ENCODE measurements at regions not wholly inside any gene's neighbourhood (a gene's known extent, or its start where the extent isn't known, plus 50 kb on each side); places are given as distances from the start of the nearest gene placed in this dataset.

- no peak overlapping the region for H3K4me3 ChIP-seq
- H3K27ac ChIP-seq = no peak overlapping the region
- ATAC-seq (replicated peaks in 6 of 8) = peak in 1 of 8 experiments; percentile 73
- peaks cover 0 to 30% of the 10 kb centered on the region in 2 donors for H3K4me1 ChIP-seq (replicated peaks in 1 of 2)
- WGBS, 10 experiments = 3 to 90% (median 71%) methylated on average over 1 to 7 of the region's 7 CpGs
- in situ Hi-C loops (cut with MboI; ENCODE audit: low pct_unique_long_range_greater_than_20kb in 2 of 9, low sequenced_read_pairs in 9 of 9, unreplicated experiment in 9 of 9) = loop anchor here in 2 of 9 experiments (10.0 to 25.0 kb wide), 2 partner anchors 78 to 800 kb away; partner anchors contain the start of gene MEIS1 (in 1 of the 2)
Measured at GRCh38 chr2:65636813-65637483, 204.5 kb upstream of the SPRED2 start.

GRCh38 chr2:65636024-65636423 lies 203.6 kb upstream of the SPRED2 start:
- WGBS, 10 experiments = 48 to 100% (median 78%) methylated on average over 1 to 2 of the region's 2 CpGs; no CpG with 5 or more reads in 2 of the 10 experiments
- no peak overlapping the region for H3K4me3 ChIP-seq
- ATAC-seq (replicated peaks in 6 of 8) = no peak
- H3K4me1 ChIP-seq (replicated peaks in 1 of 2) = peaks cover 0 to 24% of the 10 kb centered on the region in 2 donors
- in situ Hi-C loops (cut with MboI; ENCODE audit: low pct_unique_long_range_greater_than_20kb in 2 of 9, low sequenced_read_pairs in 9 of 9, unreplicated experiment in 9 of 9) = loop anchor here in 2 of 9 experiments (10.0 to 25.0 kb wide), 2 partner anchors 79 to 801 kb away; partner anchors contain the start of gene MEIS1 (in 1 of the 2)
- H3K27ac ChIP-seq = no peak overlapping the region

- Histone ChIP-seq H3K4me1 (replicated peaks in 1 of 2) (peaks cover 0 to 24% of the 10 kb centered on the region in 2 donors), H3K4me3 (no peak overlapping the region), H3K27ac (no peak overlapping the region)
- WGBS, 10 experiments = 0 to 100% (median 58%) methylated on average over 1 to 4 of the region's 4 CpGs; no CpG with 5 or more reads in 1 of the 10 experiments
- in situ Hi-C loops (cut with MboI; ENCODE audit: low pct_unique_long_range_greater_than_20kb in 2 of 9, low sequenced_read_pairs in 9 of 9, unreplicated experiment in 9 of 9) = loop anchor here in 2 of 9 experiments (10.0 to 25.0 kb wide), 2 partner anchors 80 to 803 kb away; partner anchors contain the start of gene MEIS1 (in 1 of the 2)
- ATAC-seq (replicated peaks in 6 of 8) = no peak
Measured at GRCh38 chr2:65634304-65634703, 201.9 kb upstream of the SPRED2 start.

GRCh38 chr2:65630643-65631042 lies 198.2 kb upstream of the SPRED2 start:
- 34 to 95% (median 74%) methylated on average over 2 to 3 of the region's 3 CpGs; no CpG with 5 or more reads in 2 of the 10 experiments for WGBS, 10 experiments
- no peaks in the 10 kb centered on the region for H3K4me1 ChIP-seq (replicated peaks in 1 of 2)
- ATAC-seq (replicated peaks in 6 of 8) = peak in 2 of 8 experiments; percentile 77 to 88

GRCh38 chr2:65628156-65628555 lies 195.8 kb upstream of the SPRED2 start:
- in situ Hi-C loops (cut with MboI; ENCODE audit: low pct_unique_long_range_greater_than_20kb in 2 of 9, low sequenced_read_pairs in 9 of 9, unreplicated experiment in 9 of 9) = loop anchor here in 1 of 9 experiments (25.0 kb wide), 1 partner anchor 809 kb away; the partner anchor contains the start of gene MEIS1
- Histone ChIP-seq H3K4me1 (replicated peaks in 1 of 2) (no peaks in the 10 kb centered on the region), H3K27ac (no peak overlapping the region), H3K4me3 (no peak overlapping the region)
- 90 to 100% (median 100%) methylated on average over 1 to 2 of the region's 2 CpGs; no CpG with 5 or more reads in 5 of the 10 experiments for WGBS, 10 experiments
- ATAC-seq (replicated peaks in 6 of 8) = no peak

More at GRCh38 chr2:65630643-65631042, 198.2 kb upstream of the SPRED2 start:
- in situ Hi-C loops (cut with MboI; ENCODE audit: low pct_unique_long_range_greater_than_20kb in 2 of 9, low sequenced_read_pairs in 9 of 9, unreplicated experiment in 9 of 9) = loop anchor here in 2 of 9 experiments (10.0 to 25.0 kb wide), 2 partner anchors 84 to 807 kb away; partner anchors contain the start of gene MEIS1 (in 1 of the 2)
- H3K27ac ChIP-seq = no peak overlapping the region
- H3K4me3 ChIP-seq = no peak overlapping the region

- no peak for ATAC-seq (replicated peaks in 6 of 8)
- no peaks in the 10 kb centered on the region for H3K4me1 ChIP-seq (replicated peaks in 1 of 2)
- H3K4me3 ChIP-seq = no peak overlapping the region
- in situ Hi-C loops (cut with MboI; ENCODE audit: low pct_unique_long_range_greater_than_20kb in 2 of 9, low sequenced_read_pairs in 9 of 9, unreplicated experiment in 9 of 9) = loop anchor here in 1 of 9 experiments (25.0 kb wide), 1 partner anchor 810 kb away; the partner anchor contains the start of gene MEIS1
- H3K27ac ChIP-seq = no peak overlapping the region
Measured at GRCh38 chr2:65626831-65627230, 194.4 kb upstream of the SPRED2 start.

- in situ Hi-C loops (cut with MboI; ENCODE audit: low pct_unique_long_range_greater_than_20kb in 2 of 9, low sequenced_read_pairs in 9 of 9, unreplicated experiment in 9 of 9) = loop anchor here in 1 of 9 experiments (25.0 kb wide), 1 partner anchor 811 kb away; the partner anchor contains the start of gene MEIS1
- Histone ChIP-seq H3K4me1 (replicated peaks in 1 of 2) (no peaks in the 10 kb centered on the region), H3K4me3 (no peak overlapping the region), H3K27ac (no peak overlapping the region)
- ATAC-seq (replicated peaks in 6 of 8) = no peak
Measured at GRCh38 chr2:65625982-65626381, 193.6 kb upstream of the SPRED2 start.

GRCh38 chr2:65622951-65623535 lies 190.6 kb upstream of the SPRED2 start:
- Histone ChIP-seq H3K4me1 (replicated peaks in 1 of 2) (no peaks in the 10 kb centered on the region), H3K4me3 (no peak overlapping the region), H3K27ac (no peak overlapping the region)
- ATAC-seq (replicated peaks in 6 of 8) = no peak
- in situ Hi-C loops (cut with MboI; ENCODE audit: low pct_unique_long_range_greater_than_20kb in 2 of 9, low sequenced_read_pairs in 9 of 9, unreplicated experiment in 9 of 9) = no loop called here
- WGBS, 10 experiments = 49 to 96% (median 82%) methylated on average over 2 to 4 of the region's 4 CpGs; no CpG with 5 or more reads in 1 of the 10 experiments

GRCh38 chr2:65622499-65622898 lies 190.1 kb upstream of the SPRED2 start:
- no peak overlapping the region for H3K27ac ChIP-seq
- no peak overlapping the region for H3K4me3 ChIP-seq
- no peak for ATAC-seq (replicated peaks in 6 of 8)
- no peaks in the 10 kb centered on the region for H3K4me1 ChIP-seq (replicated peaks in 1 of 2)
- 0 to 60% (median 39%) methylated on average over 1 of the region's 1 CpG; no CpG with 5 or more reads in 4 of the 10 experiments for WGBS, 10 experiments
- in situ Hi-C loops (cut with MboI; ENCODE audit: low pct_unique_long_range_greater_than_20kb in 2 of 9, low sequenced_read_pairs in 9 of 9, unreplicated experiment in 9 of 9) = no loop called here

- peak in 1 of 8 experiments; percentile 25 for ATAC-seq (replicated peaks in 6 of 8)
- Histone ChIP-seq H3K4me1 (replicated peaks in 1 of 2) (no peaks in the 10 kb centered on the region), H3K4me3 (no peak overlapping the region), H3K27ac (no peak overlapping the region)
- in situ Hi-C loops (cut with MboI; ENCODE audit: low pct_unique_long_range_greater_than_20kb in 2 of 9, low sequenced_read_pairs in 9 of 9, unreplicated experiment in 9 of 9) = no loop called here
- 40 to 100% (median 83%) methylated on average over 1 of the region's 1 CpG; no CpG with 5 or more reads in 3 of the 10 experiments for WGBS, 10 experiments
Measured at GRCh38 chr2:65620524-65620923, 188.1 kb upstream of the SPRED2 start.

GRCh38 chr2:65620026-65620425 lies 187.6 kb upstream of the SPRED2 start:
- no peak for ATAC-seq (replicated peaks in 6 of 8)
- WGBS, 10 experiments = 67 to 100% (median 80%) methylated on average over 1 of the region's 2 CpGs; no CpG with 5 or more reads in 7 of the 10 experiments
- H3K4me1 ChIP-seq (replicated peaks in 1 of 2) = no peaks in the 10 kb centered on the region
- no peak overlapping the region for H3K4me3 ChIP-seq
- no peak overlapping the region for H3K27ac ChIP-seq
- in situ Hi-C loops (cut with MboI; ENCODE audit: low pct_unique_long_range_greater_than_20kb in 2 of 9, low sequenced_read_pairs in 9 of 9, unreplicated experiment in 9 of 9) = no loop called here

- peak in 2 of 8 experiments; percentile 11 to 57 for ATAC-seq (replicated peaks in 6 of 8)
- Histone ChIP-seq H3K4me3 (no peak overlapping the region), H3K27ac (no peak overlapping the region), H3K4me1 (replicated peaks in 1 of 2) (peaks cover 5 to 13% of the 10 kb centered on the region in 2 donors)
- WGBS, 10 experiments = 0 to 94% (median 79%) methylated on average over 1 to 2 of the region's 2 CpGs; no CpG with 5 or more reads in 1 of the 10 experiments
- in situ Hi-C loops (cut with MboI; ENCODE audit: low pct_unique_long_range_greater_than_20kb in 2 of 9, low sequenced_read_pairs in 9 of 9, unreplicated experiment in 9 of 9) = no loop called here
Measured at GRCh38 chr2:65615602-65616001, 183.2 kb upstream of the SPRED2 start.

GRCh38 chr2:65613968-65614555 lies 181.7 kb upstream of the SPRED2 start:
- WGBS, 10 experiments = 59 to 100% (median 87%) methylated on average over 1 to 3 of the region's 3 CpGs
- no peak for ATAC-seq (replicated peaks in 6 of 8)
- Histone ChIP-seq H3K27ac (no peak overlapping the region), H3K4me3 (no peak overlapping the region), H3K4me1 (replicated peaks in 1 of 2) (peaks cover 5 to 16% of the 10 kb centered on the region in 2 donors)
- in situ Hi-C loops (cut with MboI; ENCODE audit: low pct_unique_long_range_greater_than_20kb in 2 of 9, low sequenced_read_pairs in 9 of 9, unreplicated experiment in 9 of 9) = no loop called here

Measured in motor neuron (in vitro differentiated cells).